IPS-15b (cell line): ENCODE measurements at regions not wholly inside any gene's neighbourhood (a gene's known extent, or its start where the extent isn't known, plus 50 kb on each side); places are given as distances from the start of the nearest gene placed in this dataset.

ENCODE experiments used
- H3K27me3 ChIP-seq: one replicate; pipeline ENCODE4 v1.6.1; 2013; ENCODE audit warnings: low read length; ENCODE audit not compliant: control insufficient read depth, insufficient read depth
- H3K36me3 ChIP-seq: one replicate; pipeline ENCODE4 v1.6.1; 2013; ENCODE audit warnings: low read length; ENCODE audit not compliant: control insufficient read depth, insufficient read depth
- H3K4me1 ChIP-seq: one replicate; pipeline ENCODE4 v1.6.1; 2013; ENCODE audit warnings: mild to moderate bottlenecking, low read length; ENCODE audit not compliant: control insufficient read depth, insufficient read depth
- H3K4me3 ChIP-seq: one replicate; pipeline ENCODE4 v1.5.1; 2013; ENCODE audit warnings: low read depth, low read length
- H3K9ac ChIP-seq: one replicate; pipeline ENCODE4 v1.6.1; 2013; ENCODE audit warnings: low read depth, mild to moderate bottlenecking, low read length
- H3K9me3 ChIP-seq: one replicate; pipeline ENCODE4 v1.6.1; 2013; ENCODE audit warnings: mild to moderate bottlenecking, low read length; ENCODE audit not compliant: control insufficient read depth, insufficient read depth

DNA sequence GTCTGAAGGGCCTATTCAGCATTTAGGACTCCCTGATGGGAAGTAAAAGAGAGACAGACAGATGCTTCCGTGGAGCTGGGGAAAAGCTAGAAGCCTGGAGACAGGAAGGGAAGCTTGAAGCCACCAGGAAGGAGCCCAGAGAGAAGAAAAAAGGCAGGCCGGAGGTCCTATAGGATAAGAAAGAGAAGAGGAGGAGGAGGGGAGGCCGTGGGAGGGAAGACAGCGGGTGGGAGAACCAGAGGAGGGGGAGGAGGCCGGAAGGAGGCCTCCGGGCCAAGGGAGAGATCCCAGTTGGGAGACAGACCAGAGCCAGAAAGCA is 107.1 kb upstream of the PKDCC start:
- peaks cover 26% of the 10 kb centered on the region for H3K4me1 ChIP-seq
- H3K9ac ChIP-seq = no peak overlapping the region
- no peaks in the 10 kb centered on the region for H3K36me3 ChIP-seq
- H3K4me3 ChIP-seq = no peak overlapping the region
- no peaks in the 10 kb centered on the region for H3K27me3 ChIP-seq
- H3K9me3 ChIP-seq = no peaks in the 10 kb centered on the region

DNA sequence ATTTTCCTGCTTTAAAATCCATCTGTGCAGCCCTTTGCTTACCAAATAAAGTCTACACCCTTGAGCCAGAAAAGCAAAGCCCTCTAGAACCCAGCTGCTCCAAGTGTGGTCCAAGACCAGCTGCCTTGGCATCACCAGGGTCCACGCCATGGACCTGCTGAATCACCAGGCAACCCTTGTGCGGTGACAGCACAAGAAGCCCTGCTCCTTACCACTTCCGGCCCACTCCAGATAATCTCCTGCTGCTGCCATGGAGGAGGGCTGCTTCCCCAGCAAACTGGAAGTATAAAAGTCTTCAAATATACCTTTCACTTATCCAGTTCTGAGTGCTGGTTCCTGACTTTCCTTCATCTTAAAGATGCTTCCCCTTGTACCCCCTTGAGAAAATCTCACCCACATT is 106.0 kb upstream of the PKDCC start:
- Histone ChIP-seq H3K4me1 (peaks cover 26% of the 10 kb centered on the region), H3K4me3 (no peak overlapping the region), H3K27me3 (no peaks in the 10 kb centered on the region), H3K9me3 (no peaks in the 10 kb centered on the region), H3K9ac (no peak overlapping the region), H3K36me3 (no peaks in the 10 kb centered on the region)

DNA sequence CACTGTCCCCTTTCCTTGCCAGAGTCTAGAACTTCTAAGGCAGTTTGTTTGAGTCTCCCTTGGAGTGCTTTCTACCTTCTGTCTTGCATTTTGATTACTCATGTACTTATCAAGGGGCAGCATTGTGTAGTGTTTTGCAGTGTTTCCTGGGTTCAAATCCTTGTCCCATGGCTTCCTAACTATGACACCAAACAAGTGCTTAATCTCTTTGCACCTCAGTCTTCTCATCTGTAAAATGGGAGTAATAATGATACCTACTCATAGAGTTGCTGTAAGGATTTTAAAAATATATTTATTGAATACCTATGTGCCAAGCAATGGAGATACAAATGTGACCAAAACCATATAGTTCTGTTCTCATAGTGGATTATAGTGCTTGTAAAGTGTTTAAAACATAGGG is 105.5 kb upstream of the PKDCC start:
- H3K9ac ChIP-seq = no peak overlapping the region
- no peaks in the 10 kb centered on the region for H3K9me3 ChIP-seq
- no peaks in the 10 kb centered on the region for H3K36me3 ChIP-seq
- no peaks in the 10 kb centered on the region for H3K27me3 ChIP-seq
- peaks cover 22% of the 10 kb centered on the region for H3K4me1 ChIP-seq
- H3K4me3 ChIP-seq = no peak overlapping the region

DNA sequence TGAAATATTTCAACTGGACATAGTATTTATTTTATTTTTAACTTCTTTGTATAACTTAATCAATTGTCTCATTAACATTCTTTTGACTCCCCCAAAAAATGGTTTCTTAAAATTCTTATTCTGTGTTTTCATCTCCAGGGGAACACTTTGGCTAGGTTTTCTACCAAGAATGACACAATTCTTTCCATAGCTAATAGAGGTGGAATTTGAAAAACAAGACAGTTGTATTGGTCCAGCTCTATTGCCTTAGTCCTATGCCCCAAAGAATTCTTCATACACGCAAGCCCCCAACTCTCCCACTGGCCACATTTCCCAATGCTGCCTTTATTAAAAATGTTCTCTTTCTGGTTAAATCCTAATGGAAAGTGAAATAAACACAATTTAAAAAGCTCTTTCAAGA is 104.7 kb upstream of the PKDCC start:
- H3K4me1 ChIP-seq = peaks cover 24% of the 10 kb centered on the region
- H3K36me3 ChIP-seq = no peaks in the 10 kb centered on the region
- no peak overlapping the region for H3K9ac ChIP-seq

DNA sequence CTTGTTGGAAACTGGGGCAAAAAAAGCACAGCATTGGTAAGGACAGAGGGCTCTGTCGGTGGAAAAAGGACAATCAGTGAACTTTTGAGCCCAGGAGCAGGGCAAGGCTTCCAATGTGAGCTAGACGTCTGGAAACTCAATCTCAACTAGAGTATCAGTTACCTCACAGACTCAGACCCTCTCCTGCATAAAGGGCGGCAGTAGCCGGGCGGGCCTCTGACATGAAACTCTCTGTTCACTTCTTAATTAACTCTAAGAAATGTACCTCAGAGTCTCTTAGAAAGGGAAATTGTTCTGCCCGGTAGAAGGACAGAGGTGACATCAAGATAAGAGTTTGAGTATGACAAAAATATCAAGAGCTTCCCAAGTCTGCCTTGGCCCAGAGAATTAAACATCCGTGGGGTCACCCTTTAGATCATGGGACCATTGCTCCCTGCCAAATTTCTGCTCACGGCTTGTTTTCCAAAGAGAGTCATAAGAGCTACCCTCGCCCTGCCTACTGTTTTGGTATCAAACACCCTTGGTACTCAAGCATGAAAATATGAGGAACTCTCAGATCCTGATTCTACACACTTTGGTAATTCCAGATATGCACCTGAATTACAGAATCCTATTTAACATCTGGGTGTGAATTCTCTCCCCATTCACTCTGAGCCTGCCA is 103.5 kb upstream of the PKDCC start:
- Histone ChIP-seq H3K4me3 (no peak overlapping the region), H3K36me3 (no peaks in the 10 kb centered on the region), H3K9me3 (no peaks in the 10 kb centered on the region), H3K9ac (no peak overlapping the region), H3K4me1 (peaks cover 26% of the 10 kb centered on the region), H3K27me3 (no peaks in the 10 kb centered on the region)

More for the DNA sequence above, 104.7 kb upstream of the PKDCC start:
- Histone ChIP-seq H3K9me3 (no peaks in the 10 kb centered on the region), H3K27me3 (no peaks in the 10 kb centered on the region), H3K4me3 (no peak overlapping the region)

DNA sequence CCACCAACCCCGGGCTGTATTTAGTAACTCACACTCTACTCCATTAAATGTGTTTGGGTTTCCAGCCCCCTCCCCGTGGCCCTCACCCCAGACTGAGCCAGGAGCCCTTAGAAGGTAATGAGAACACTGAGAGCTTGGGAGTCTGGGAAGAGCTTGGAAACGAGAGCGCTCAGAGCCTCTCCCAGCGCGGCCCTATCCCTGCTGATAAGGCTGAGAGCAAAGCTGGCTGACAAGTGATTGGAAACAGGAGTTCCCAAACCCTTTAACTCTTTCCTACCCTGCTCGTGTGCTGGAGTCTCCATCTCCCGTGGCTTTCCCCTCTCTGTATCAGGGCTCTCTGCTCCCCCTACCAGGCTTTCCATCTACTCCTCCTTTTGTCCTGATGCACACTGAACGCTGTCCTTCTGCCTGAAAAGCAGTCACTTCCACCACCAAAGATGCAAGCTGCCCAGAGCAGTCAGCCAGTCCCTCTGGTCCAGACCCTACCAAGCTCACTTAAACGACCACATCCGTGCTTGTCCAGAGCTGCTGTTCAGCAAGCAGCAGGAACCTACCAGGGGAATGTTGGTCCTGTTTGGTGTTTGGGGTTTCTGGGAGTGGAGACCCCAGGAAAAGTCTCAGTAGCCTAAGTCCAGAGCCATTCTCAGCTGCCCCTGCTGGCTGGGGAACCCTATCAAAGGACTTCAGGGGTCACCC is 100.0 kb upstream of the PKDCC start:
- Histone ChIP-seq H3K27me3 (no peaks in the 10 kb centered on the region), H3K9me3 (no peaks in the 10 kb centered on the region), H3K36me3 (no peaks in the 10 kb centered on the region), H3K9ac (peak overlapping the region; percentile 32), H3K4me1 (peaks cover 32% of the 10 kb centered on the region), H3K4me3 (peak overlapping the region; percentile 15)

DNA sequence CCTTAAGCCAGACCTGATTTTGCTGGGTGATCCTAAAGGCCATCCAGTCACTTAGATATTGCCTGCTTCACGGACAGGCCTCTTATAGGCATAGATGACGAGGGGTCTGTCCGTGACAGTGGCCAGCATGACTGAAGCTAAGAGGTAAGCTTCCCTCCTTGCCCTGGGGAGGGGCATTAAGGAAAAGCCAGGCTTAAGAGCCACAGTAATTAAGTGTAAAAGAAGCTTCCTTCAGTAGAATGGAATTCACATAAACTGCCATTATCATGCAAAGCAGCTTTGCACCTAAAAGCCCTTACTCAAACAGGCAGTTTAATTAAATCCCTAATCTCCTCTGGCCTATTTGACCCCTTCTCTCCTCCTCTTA is 99.4 kb upstream of the PKDCC start:
- Histone ChIP-seq H3K9me3 (no peaks in the 10 kb centered on the region), H3K4me3 (peak overlapping the region; percentile 15), H3K36me3 (no peaks in the 10 kb centered on the region), H3K4me1 (peaks cover 32% of the 10 kb centered on the region), H3K27me3 (no peaks in the 10 kb centered on the region), H3K9ac (peak overlapping the region; percentile 32)

DNA sequence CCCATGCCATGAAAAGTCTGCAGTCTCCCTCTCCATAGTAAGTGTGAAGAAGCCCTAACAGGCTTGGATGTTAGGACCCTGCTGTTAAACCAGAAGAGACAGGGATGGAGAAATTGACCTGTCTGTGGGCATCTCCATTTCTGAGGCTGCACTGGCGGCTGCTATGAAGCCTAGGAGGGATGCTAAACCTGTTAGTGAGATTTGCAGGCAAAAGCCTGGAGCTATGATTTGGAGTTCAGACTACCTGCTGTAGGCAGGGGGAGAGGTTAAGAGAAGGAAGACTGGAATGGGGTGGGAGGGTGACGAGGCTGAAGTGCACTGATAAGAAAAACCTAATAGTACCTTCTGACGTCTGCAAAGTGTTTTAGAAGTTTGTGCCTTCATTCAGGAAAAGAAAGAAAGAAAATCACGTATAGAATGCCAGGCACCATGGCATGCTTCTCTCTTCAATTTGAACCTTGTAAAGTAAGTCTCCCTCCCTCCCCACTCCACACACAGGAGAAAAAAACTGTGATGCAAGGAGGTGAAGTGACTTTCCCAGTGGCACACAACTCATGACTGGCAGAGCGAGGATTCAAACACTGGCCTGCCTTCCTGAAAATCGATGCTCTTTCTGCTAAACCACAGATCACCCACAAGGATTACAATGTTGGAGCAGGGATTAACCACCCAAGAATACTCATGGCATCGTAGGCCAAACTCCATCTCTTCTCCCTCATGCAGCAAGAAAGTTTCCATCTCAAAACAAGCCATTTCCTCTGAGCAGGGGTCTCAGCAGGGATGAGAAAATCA is 98.5 kb upstream of the PKDCC start:
- no peaks in the 10 kb centered on the region for H3K36me3 ChIP-seq
- no peaks in the 10 kb centered on the region for H3K9me3 ChIP-seq
- no peaks in the 10 kb centered on the region for H3K27me3 ChIP-seq
- H3K4me3 ChIP-seq = no peak overlapping the region
- peaks cover 32% of the 10 kb centered on the region for H3K4me1 ChIP-seq
- H3K9ac ChIP-seq = no peak overlapping the region

DNA sequence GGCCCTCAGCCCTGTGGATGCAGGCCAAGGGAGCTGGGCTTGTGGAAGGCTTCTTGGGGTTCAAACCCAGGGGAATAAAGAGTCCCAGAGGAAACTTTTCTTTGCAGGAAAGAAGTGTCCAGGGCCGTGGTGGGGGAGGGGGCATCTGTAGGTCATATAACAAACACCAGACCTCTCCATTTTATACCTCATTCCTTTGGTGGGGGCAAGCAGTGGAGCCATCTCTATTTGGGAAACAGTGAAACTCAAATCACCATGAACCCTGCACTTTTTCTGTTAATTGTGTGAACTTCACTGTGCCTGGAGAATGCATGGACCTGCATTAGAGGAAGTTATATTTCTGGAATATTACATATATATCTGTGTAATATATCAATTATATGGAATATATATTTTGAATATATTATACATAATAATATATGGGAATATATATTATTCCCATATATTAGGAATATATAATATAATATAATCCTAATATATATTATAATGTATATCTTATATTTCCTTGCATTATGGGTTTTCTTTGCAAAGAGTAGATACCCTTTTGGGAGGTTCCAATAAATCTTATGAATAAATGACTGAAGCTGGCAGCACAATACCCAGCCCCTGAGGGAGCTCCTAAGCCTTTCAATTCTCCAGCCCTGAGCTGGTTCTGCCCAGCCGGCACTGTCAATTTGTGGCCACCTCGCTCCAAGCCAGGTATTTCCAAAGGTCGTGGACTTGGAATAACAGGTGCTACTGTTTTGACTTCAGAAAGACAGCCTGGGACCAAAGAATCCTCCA is 97.7 kb upstream of the PKDCC start:
- Histone ChIP-seq H3K9ac (no peak overlapping the region), H3K36me3 (no peaks in the 10 kb centered on the region), H3K27me3 (no peaks in the 10 kb centered on the region), H3K9me3 (no peaks in the 10 kb centered on the region), H3K4me1 (peaks cover 32% of the 10 kb centered on the region), H3K4me3 (no peak overlapping the region)

DNA sequence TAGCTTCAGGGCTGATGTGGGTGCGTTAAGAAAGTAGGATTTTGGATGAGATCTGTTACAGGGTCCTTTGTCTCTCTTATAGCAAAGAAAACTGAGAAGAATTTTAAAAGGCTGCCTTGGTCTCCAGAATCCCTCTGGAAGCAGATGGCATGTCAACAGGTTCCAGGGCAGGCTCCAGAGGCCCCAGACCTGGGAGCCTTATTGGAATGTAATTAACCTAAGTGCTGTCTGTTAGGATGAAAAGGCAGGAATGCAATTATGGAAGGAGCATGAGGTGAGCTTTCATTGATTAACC is 97.2 kb upstream of the PKDCC start:
- no peaks in the 10 kb centered on the region for H3K9me3 ChIP-seq
- no peak overlapping the region for H3K9ac ChIP-seq
- H3K4me3 ChIP-seq = no peak overlapping the region
- no peaks in the 10 kb centered on the region for H3K27me3 ChIP-seq
- no peaks in the 10 kb centered on the region for H3K36me3 ChIP-seq
- H3K4me1 ChIP-seq = peaks cover 32% of the 10 kb centered on the region

DNA sequence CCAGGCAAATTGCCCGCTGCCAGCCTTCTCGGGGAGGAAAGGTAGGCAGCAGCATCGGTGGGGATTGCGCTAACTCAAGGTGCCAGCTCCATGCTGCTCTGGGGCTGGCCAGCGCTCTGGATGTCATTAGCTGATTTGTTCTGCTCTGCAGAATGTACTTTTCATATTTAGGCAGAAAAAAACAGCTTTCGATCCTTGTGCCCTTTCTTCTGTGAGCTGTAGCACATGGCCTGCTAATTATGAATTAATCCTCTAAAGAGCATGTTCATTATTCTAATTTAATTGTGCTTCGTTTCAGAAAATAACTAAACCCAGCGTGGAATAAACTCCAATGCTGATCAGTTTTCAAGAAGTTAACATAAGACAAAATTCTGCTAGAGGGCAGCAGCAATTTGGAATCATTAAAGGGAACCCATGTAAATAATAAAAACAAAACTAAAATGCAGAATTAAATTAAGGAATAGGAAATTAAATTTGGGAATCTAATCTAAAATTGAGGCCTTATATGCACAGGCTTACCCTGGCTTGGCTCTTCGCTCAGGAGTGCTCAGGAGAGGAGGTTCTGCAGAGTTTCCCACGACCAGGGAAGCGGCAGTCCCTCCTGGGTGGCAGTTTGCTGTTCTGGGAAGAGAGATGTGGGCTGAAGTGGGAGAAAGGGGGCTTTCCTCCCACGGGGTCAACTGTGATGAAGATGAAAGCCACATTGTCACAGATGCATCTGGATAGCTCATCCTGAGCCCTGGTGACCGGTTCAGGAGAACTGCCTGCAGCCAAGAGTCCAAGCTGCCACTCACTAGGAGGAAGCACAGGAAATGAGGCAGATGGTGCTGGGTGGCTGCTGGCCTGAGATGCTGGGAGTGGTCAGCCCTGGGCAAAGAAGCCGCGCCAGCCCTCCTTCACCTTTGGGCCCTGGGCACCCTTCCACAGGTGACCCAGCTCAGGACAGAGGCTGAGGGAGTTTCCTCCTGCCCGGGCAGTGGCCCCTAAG is 93.2 kb upstream of the PKDCC start:
- H3K4me3 ChIP-seq = no peak overlapping the region

More for the DNA sequence above, 93.2 kb upstream of the PKDCC start:
- Histone ChIP-seq H3K4me1 (peaks cover 10% of the 10 kb centered on the region), H3K9me3 (no peaks in the 10 kb centered on the region), H3K36me3 (no peaks in the 10 kb centered on the region), H3K27me3 (no peaks in the 10 kb centered on the region), H3K9ac (no peak overlapping the region)
